HCT116 (cell line): ENCODE measurements at regions not wholly inside any gene's neighbourhood (a gene's known extent, or its start where the extent isn't known, plus 50 kb on each side); places are given as distances from the start of the nearest gene placed in this dataset.

Experiments used
- ATAC-seq: fragments of 200-7000 bp; cut with Tn5 transposase; 2 replicates; pipeline ENCODE4 v1.9.1; 2020; ENCODE audit warnings: mild to moderate bottlenecking, moderate library complexity
- BruUV-seq: library from RNA; stranded (reverse); fragments of 400-500 nt; replicated peaks from 2 replicates; lab custom pipeline; 2021; lab: Mats Ljungman, UMichigan
- CTCF ChIA-PET: fragments of 300-600 bp; sonication (Branson Sonifier 250); formaldehyde crosslinking; loops from one replicate; lab custom pipeline; 2021; ENCODE audit warnings: antibody characterized with exemption; lab: Charles Lee
- POLR2A ChIA-PET: fragments of 300-600, 350-600 bp; sonication (Branson Sonifier 250); formaldehyde crosslinking; loops from one replicate; lab custom pipeline; 2021; ENCODE audit warnings: antibody characterized with exemption; lab: Charles Lee
- RAD21 ChIA-PET, 2 experiments: fragments of 300-600 bp; sonication (Branson Sonifier 250); formaldehyde crosslinking; loops; one replicate each; lab custom pipeline; 2023; ENCODE audit warnings: low total read pairs in 2 of 2; ENCODE audit not compliant: uncharacterized antibody in 2 of 2, unreplicated experiment in 2 of 2, low non-redundant PET in 1 of 2; lab: Charles Lee
- DNase-seq: peaks from one replicate; pipeline ENCODE4 v3.0.0-alpha.2; 2010; ENCODE audit warnings: low read depth, low spot score
- H2AFZ ChIP-seq: fragments of 200-600 bp; shearing (Covaris generic), sonication (generic); 2 replicates; pipeline ENCODE4 v1.6.1; 2017; ENCODE audit warnings: low read depth, mixed run types, mixed read lengths, antibody characterized with exemption, low read length; ENCODE audit not compliant: poor library complexity, severe bottlenecking
- H3K27ac ChIP-seq: 2 replicates; pipeline ENCODE4 v1.5.1; 2012; ENCODE audit warnings: low read depth, low read length
- H3K27me3 ChIP-seq: fragments of 200-600 bp; sonication (generic); 2 replicates; pipeline ENCODE4 v1.6.1; 2016; ENCODE audit warnings: mixed run types, low read length, mixed read lengths; ENCODE audit not compliant: insufficient read depth
- H3K36me3 ChIP-seq, 2 experiments: fragments of 200-500 bp in 1 of 2; fragments of 200-600 bp in 1 of 2; sonication (Bioruptor generic) in 1 of 2; sonication (generic) in 1 of 2; 2 replicates each; pipeline versions ENCODE4 v1.5.1 to v1.6.1; 2014 to 2016; ENCODE audit warnings: low read length in 2 of 2, inconsistent platforms in 1 of 2, mixed read lengths in 1 of 2, mixed run types in 1 of 2; ENCODE audit not compliant: insufficient read depth in 2 of 2, control insufficient read depth in 1 of 2
- H3K4me1 ChIP-seq, 2 experiments: fragments of 200-600 bp in 1 of 2; sonication (generic) in 1 of 2; 2 replicates each; pipeline versions ENCODE4 v1.5.1 to v1.6.1; 2012 to 2017; ENCODE audit warnings: low read length in 2 of 2, inconsistent platforms in 1 of 2, mild to moderate bottlenecking in 1 of 2, mixed read lengths in 1 of 2, mixed run types in 1 of 2, moderate library complexity in 1 of 2; ENCODE audit not compliant: insufficient read depth in 2 of 2, control insufficient read depth in 1 of 2
- H3K4me2 ChIP-seq: fragments of 200-600 bp; sonication (generic); 2 replicates; pipeline ENCODE4 v1.6.1; 2017; ENCODE audit warnings: mixed run types, low read length, mixed read lengths
- H3K4me3 ChIP-seq, 2 experiments: fragments of 200-600 bp in 1 of 2; sonication (generic) in 1 of 2; replicated peaks in 1 of 2; 2 replicates each; pipeline ENCODE4 v1.5.1; 2011 to 2016; ENCODE audit warnings: low read length in 2 of 2, control low read depth in 1 of 2, low read depth in 1 of 2, mild to moderate bottlenecking in 1 of 2, mixed read lengths in 1 of 2, mixed run types in 1 of 2
- H3K79me2 ChIP-seq: fragments of 200-600 bp; sonication (generic); 2 replicates; pipeline ENCODE4 v1.6.1; 2017; ENCODE audit warnings: mild to moderate bottlenecking, mixed run types, low read length, moderate library complexity, mixed read lengths; ENCODE audit not compliant: insufficient read depth
- H3K9ac ChIP-seq: fragments of 200-600 bp; sonication (generic); 2 replicates; pipeline ENCODE4 v1.6.1; 2016; ENCODE audit warnings: low read length, mixed read lengths
- H3K9me2 ChIP-seq: fragments of 200-600 bp; sonication (generic), shearing (Covaris generic); 2 replicates; pipeline ENCODE4 v1.6.1; 2017; ENCODE audit warnings: mixed run types, mild to moderate bottlenecking, moderate library complexity; ENCODE audit not compliant: insufficient read depth
- H3K9me3 ChIP-seq, 2 experiments: fragments of 200-500 bp in 1 of 2; fragments of 200-600 bp in 1 of 2; sonication (Bioruptor generic) in 1 of 2; sonication (generic) in 1 of 2; 2 replicates each; pipeline ENCODE4 v1.6.1; 2014 to 2017; ENCODE audit warnings: low read length in 2 of 2, mixed read lengths in 2 of 2, inconsistent platforms in 1 of 2, low read depth in 1 of 2, mild to moderate bottlenecking in 1 of 2, mixed run types in 1 of 2, moderate library complexity in 1 of 2; ENCODE audit not compliant: control insufficient read depth in 1 of 2, insufficient read depth in 1 of 2
- H4K20me1 ChIP-seq: fragments of 200-600 bp; sonication (generic), shearing (Covaris generic); 2 replicates; pipeline ENCODE4 v1.6.1; 2017; ENCODE audit warnings: mixed run types, mild to moderate bottlenecking, moderate library complexity; ENCODE audit not compliant: insufficient read depth
- EZH2 ChIP-seq: fragments of 200-600 bp; sonication (generic); IDR thresholded peaks from 2 replicates; pipeline ENCODE4 v1.6.1; 2017; ENCODE audit warnings: antibody characterized with exemption, mixed run types
- EZH2phosphoT487 ChIP-seq: fragments of 200-600 bp; IDR thresholded peaks from 2 replicates; pipeline ENCODE4 v1.6.1; 2018; ENCODE audit warnings: antibody characterized with exemption, borderline replicate concordance
- FOSL1 ChIP-seq: IDR thresholded peaks from 2 replicates; pipeline ENCODE4 v1.6.1; 2012; ENCODE audit warnings: low read depth
- JUND ChIP-seq: IDR thresholded peaks from 2 replicates; pipeline ENCODE4 v1.6.1; 2012
- POLR2A ChIP-seq: IDR thresholded peaks from 2 replicates; pipeline ENCODE4 v1.7.0; 2011; ENCODE audit warnings: borderline replicate concordance; ENCODE audit not compliant: insufficient read depth, insufficient read length; ENCODE audit errors: extremely low read depth
- POLR2AphosphoS5 ChIP-seq: IDR thresholded peaks from 2 replicates; pipeline ENCODE4 v1.6.1; 2011; ENCODE audit warnings: mild to moderate bottlenecking, low read depth, low read length, moderate library complexity
- SRF ChIP-seq: IDR thresholded peaks from 2 replicates; pipeline ENCODE4 v1.6.1; 2012; ENCODE audit warnings: low read depth
- ZNF274 ChIP-seq: fragments of 200-500 bp; sonication (Bioruptor generic); IDR thresholded peaks from 2 replicates; pipeline ENCODE4 v1.6.1; 2014; ENCODE audit warnings: mild to moderate bottlenecking, low read depth, low read length, inconsistent platforms
- intact Hi-C: fragments of 100-400 bp; cut with micrococcal nuclease; formaldehyde crosslinking; loops from 2 replicates; pipeline ENCODE4 v1.10.0; 2022
- TF ChIP-seq, protein P1 (sequence below): IDR thresholded peaks from 2 replicates; pipeline ENCODE4 v1.6.1; 2012
- TF ChIP-seq, protein P2 (sequence below), 3 experiments: fragments of 200-600 bp in 1 of 3; sonication (generic) in 1 of 3; IDR thresholded peaks in 2 of 3; conservative IDR thresholded peaks in 1 of 3; 2 replicates each; pipeline ENCODE4 v1.5.1; 2012 to 2017; ENCODE audit warnings: low read depth in 2 of 3, low read length in 2 of 3, antibody characterized with exemption in 1 of 3, borderline replicate concordance in 1 of 3, control low read depth in 1 of 3, mild to moderate bottlenecking in 1 of 3, mixed read lengths in 1 of 3, mixed run types in 1 of 3, moderate library complexity in 1 of 3; ENCODE audit not compliant: insufficient read depth in 1 of 3

DNA sequence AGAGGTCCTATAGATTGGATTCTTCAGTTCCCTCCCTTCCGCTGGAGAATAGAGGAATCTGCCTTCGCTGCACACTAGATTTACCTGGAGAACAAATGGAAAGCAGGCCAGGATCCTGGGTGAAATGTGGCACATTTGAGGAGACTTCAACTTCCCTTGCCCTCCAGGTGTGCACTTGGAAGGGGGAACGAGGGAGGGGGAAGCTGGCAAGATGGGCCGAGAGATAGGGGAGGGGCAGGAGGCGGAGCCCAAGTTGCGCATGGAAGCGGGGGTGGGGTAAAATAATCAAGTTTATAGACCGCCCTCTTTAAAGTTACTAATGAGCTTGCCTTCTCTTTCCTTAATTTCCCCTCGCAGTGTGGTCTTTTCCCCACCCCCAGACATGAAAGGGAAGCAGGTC, 155.7 kb upstream of the CAMK1G start:
- H3K27me3 ChIP-seq: no peaks in the 10 kb centered on the region
- no peaks in the 10 kb centered on the region for H3K4me1 ChIP-seq
- no peak overlapping the region for H3K4me2 ChIP-seq
- no peaks in the 10 kb centered on the region for H3K9me3 ChIP-seq
- intact Hi-C loops: no loop called here
- CTCF ChIA-PET: no interaction called here
- RAD21 ChIA-PET: no interaction called here
- POLR2A ChIA-PET: no interaction called here
- no peaks in the 10 kb centered on the region for H3K36me3 ChIP-seq
- no TSS peak for BruUV-seq
- H3K9ac ChIP-seq: no peak overlapping the region
- H3K27ac ChIP-seq: no peak overlapping the region
- H3K9me2 ChIP-seq: no peaks in the 10 kb centered on the region
- no peak for ATAC-seq
- no peaks in the 10 kb centered on the region for H3K79me2 ChIP-seq
- TF ChIP-seq FOSL1 (no peak), ZNF274 (no peak), POLR2AphosphoS5 (no peak), SRF (no peak), POLR2A (no peak), EZH2 (no peak), EZH2phosphoT487 (no peak), JUND (no peak)
- TF ChIP-seq, protein P1, sequence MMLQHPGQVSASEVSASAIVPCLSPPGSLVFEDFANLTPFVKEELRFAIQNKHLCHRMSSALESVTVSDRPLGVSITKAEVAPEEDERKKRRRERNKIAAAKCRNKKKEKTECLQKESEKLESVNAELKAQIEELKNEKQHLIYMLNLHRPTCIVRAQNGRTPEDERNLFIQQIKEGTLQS: no peak
- TF ChIP-seq, protein P2, sequence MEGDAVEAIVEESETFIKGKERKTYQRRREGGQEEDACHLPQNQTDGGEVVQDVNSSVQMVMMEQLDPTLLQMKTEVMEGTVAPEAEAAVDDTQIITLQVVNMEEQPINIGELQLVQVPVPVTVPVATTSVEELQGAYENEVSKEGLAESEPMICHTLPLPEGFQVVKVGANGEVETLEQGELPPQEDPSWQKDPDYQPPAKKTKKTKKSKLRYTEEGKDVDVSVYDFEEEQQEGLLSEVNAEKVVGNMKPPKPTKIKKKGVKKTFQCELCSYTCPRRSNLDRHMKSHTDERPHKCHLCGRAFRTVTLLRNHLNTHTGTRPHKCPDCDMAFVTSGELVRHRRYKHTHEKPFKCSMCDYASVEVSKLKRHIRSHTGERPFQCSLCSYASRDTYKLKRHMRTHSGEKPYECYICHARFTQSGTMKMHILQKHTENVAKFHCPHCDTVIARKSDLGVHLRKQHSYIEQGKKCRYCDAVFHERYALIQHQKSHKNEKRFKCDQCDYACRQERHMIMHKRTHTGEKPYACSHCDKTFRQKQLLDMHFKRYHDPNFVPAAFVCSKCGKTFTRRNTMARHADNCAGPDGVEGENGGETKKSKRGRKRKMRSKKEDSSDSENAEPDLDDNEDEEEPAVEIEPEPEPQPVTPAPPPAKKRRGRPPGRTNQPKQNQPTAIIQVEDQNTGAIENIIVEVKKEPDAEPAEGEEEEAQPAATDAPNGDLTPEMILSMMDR (IDR thresholded peaks at IDR 0.05 in 2 of 3, conservative IDR thresholded peaks at IDR 0.05 in 1 of 3; ENCODE audit: borderline replicate concordance in 1 of 3, insufficient read depth in 1 of 3, low read depth in 2 of 3, low read length in 2 of 3): no peak
- TF ChIP-seq, all 23 proteins: peak for 0
- H4K20me1 ChIP-seq: no peaks in the 10 kb centered on the region
- H2AFZ ChIP-seq: no peak overlapping the region
- DNase-seq: no peak
- no peak overlapping the region for H3K4me3 ChIP-seq
